Calu3 (cell line): ENCODE measurements at regions not wholly inside any gene's neighbourhood (a gene's known extent, or its start where the extent isn't known, plus 50 kb on each side); places are given as distances from the start of the nearest gene placed in this dataset.

Experiments used
- BruUV-seq: library from RNA; stranded (reverse); fragments of 400-500 nt; replicated peaks from 2 replicates; lab custom pipeline; 2021; lab: Mats Ljungman, UMichigan
- CTCF ChIA-PET: fragments of 300-600 bp; sonication (Branson Sonifier 250); formaldehyde crosslinking; loops from one replicate; lab custom pipeline; 2022; ENCODE audit warnings: antibody characterized with exemption; lab: Charles Lee
- DNase-seq: peaks from one replicate; pipeline ENCODE4 v3.0.0; 2022
- H3K27ac Mint-ChIP-seq: one replicate; pipeline ENCODE4 v1.8.0; 2022; ENCODE audit warnings: mixed read lengths; ENCODE audit not compliant: unreplicated experiment
- H3K27me3 Mint-ChIP-seq: one replicate; pipeline ENCODE4 v1.8.0; 2022; ENCODE audit warnings: mixed read lengths; ENCODE audit not compliant: unreplicated experiment
- H3K36me3 Mint-ChIP-seq: one replicate; pipeline ENCODE4 v1.8.0; 2022; ENCODE audit warnings: mild to moderate bottlenecking, moderate library complexity, mixed read lengths; ENCODE audit not compliant: insufficient read depth, unreplicated experiment
- H3K4me1 Mint-ChIP-seq: one replicate; pipeline ENCODE4 v1.8.0; 2022; ENCODE audit warnings: mild to moderate bottlenecking, low read depth, mixed read lengths; ENCODE audit not compliant: unreplicated experiment
- H3K4me3 Mint-ChIP-seq: one replicate; pipeline ENCODE4 v1.8.0; 2022; ENCODE audit warnings: mild to moderate bottlenecking, low read depth, moderate library complexity, mixed read lengths; ENCODE audit not compliant: unreplicated experiment
- H3K9me3 Mint-ChIP-seq: one replicate; pipeline ENCODE4 v1.8.0; 2022; ENCODE audit warnings: low read depth, mixed read lengths; ENCODE audit not compliant: unreplicated experiment
- intact Hi-C: fragments of 100-400 bp; cut with micrococcal nuclease; formaldehyde crosslinking; loops from one replicate; pipeline ENCODE4 v1.10.0; 2022; ENCODE audit not compliant: unreplicated experiment
- TF ChIP-seq, protein P1 (sequence below): fragments of 200-600 bp; IDR thresholded peaks from one replicate; pipeline ENCODE4 v1.8.0; 2022; ENCODE audit warnings: antibody characterized with exemption; ENCODE audit not compliant: unreplicated experiment

DNA sequence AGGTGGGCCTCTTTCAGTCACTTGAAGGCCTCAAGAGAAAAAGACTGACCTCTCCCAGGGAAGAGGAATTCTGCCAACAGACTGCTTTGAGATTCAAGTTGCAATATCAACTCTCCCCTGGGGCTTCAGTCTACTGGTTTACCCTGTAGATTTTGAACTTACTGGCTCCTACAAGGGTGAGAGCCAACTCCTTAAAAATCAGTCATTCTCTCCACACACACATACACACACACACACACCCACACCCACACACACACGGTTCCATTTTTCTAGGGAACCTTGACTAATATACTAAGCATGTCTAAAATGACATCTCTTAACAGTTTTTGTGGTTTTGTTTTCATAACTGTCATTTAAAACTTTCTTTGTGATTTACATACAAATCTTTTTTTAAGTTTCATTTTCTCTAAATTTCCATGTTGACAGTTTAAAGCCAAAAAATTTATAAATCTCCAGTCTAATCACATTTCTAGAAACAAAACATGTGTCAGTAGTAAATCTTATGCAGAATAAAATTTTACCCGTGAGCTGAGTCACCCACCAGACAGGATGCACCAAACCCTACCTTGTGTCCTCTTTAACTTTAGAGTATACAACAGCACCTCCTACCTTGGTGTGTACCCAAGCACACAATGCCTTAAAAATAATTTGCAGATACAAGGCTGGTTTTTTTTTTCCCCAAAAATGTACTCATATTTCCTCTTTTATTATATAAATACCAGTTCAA, 394.6 kb downstream of the AEBP2 start:
- H3K9me3 Mint-ChIP-seq, result no peaks in the 10 kb centered on the region
- no peaks in the 10 kb centered on the region for H3K27me3 Mint-ChIP-seq
- TF ChIP-seq, protein P1, sequence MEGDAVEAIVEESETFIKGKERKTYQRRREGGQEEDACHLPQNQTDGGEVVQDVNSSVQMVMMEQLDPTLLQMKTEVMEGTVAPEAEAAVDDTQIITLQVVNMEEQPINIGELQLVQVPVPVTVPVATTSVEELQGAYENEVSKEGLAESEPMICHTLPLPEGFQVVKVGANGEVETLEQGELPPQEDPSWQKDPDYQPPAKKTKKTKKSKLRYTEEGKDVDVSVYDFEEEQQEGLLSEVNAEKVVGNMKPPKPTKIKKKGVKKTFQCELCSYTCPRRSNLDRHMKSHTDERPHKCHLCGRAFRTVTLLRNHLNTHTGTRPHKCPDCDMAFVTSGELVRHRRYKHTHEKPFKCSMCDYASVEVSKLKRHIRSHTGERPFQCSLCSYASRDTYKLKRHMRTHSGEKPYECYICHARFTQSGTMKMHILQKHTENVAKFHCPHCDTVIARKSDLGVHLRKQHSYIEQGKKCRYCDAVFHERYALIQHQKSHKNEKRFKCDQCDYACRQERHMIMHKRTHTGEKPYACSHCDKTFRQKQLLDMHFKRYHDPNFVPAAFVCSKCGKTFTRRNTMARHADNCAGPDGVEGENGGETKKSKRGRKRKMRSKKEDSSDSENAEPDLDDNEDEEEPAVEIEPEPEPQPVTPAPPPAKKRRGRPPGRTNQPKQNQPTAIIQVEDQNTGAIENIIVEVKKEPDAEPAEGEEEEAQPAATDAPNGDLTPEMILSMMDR, result no peak
- CTCF ChIA-PET, result interaction anchor here (0.6 kb wide), 1 partner anchor 93 kb away, joined by 4 read pairs; no protein-coding TSS in a partner anchor
- H3K36me3 Mint-ChIP-seq, result no peaks in the 10 kb centered on the region
- BruUV-seq, result no TSS peak
- intact Hi-C loops, result no loop called here
- no peak for DNase-seq
- no peak overlapping the region for H3K27ac Mint-ChIP-seq
- no peaks in the 10 kb centered on the region for H3K4me1 Mint-ChIP-seq
- H3K4me3 Mint-ChIP-seq, result no peak overlapping the region

DNA sequence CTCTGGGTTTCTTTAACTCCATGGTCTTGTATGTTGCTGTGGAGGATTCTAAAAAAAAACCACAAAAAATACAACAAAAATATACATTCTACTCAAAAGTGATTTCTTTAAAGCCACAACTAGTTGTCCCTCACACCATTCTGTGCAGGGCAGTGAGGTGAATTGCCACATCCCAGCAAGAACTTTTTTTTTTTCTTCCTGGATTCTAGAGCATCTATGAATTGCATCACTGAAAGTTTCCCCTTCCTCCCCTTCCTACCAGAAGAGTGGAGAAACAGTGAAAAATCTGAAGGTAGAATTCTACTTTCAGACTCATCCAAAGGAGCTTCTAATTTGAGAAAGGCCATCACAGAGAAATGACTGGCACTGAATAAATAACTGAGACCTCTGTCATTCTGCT, 395.3 kb downstream of the AEBP2 start:
- intact Hi-C loops, result no loop called here
- Mint-ChIP-seq H3K4me1 (no peaks in the 10 kb centered on the region), H3K4me3 (no peak overlapping the region), H3K27ac (no peak overlapping the region), H3K27me3 (no peaks in the 10 kb centered on the region), H3K36me3 (no peaks in the 10 kb centered on the region), H3K9me3 (no peaks in the 10 kb centered on the region)
- BruUV-seq, result no TSS peak
- TF ChIP-seq, protein P1, result no peak
- CTCF ChIA-PET, result no interaction called here
- no peak for DNase-seq

DNA sequence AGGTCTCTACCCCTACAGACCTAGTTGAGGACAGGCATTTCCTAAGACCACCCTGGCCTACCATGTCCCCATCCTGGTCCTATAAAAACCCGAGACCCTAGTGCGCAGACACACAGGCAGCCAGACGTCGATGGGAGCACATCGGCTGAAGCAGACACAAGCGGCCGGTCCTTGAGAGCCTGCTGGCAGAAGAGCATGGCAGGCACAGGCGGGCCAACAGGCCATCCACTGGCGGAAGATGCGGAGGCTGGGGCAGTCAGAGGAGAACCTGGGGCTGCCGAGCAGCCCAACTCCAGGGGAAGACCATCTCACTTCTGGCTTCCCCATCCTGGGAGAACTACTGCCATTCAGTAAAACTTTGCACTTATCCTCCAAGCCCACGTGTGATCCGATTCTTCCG, 396.8 kb downstream of the AEBP2 start:
- Mint-ChIP-seq H3K4me1 (no peaks in the 10 kb centered on the region), H3K9me3 (no peaks in the 10 kb centered on the region), H3K27me3 (no peaks in the 10 kb centered on the region), H3K4me3 (no peak overlapping the region), H3K27ac (no peak overlapping the region), H3K36me3 (no peaks in the 10 kb centered on the region)
- BruUV-seq, result no TSS peak
- no peak for DNase-seq
- CTCF ChIA-PET, result no interaction called here
- TF ChIP-seq, protein P1, result no peak
- intact Hi-C loops, result no loop called here

DNA sequence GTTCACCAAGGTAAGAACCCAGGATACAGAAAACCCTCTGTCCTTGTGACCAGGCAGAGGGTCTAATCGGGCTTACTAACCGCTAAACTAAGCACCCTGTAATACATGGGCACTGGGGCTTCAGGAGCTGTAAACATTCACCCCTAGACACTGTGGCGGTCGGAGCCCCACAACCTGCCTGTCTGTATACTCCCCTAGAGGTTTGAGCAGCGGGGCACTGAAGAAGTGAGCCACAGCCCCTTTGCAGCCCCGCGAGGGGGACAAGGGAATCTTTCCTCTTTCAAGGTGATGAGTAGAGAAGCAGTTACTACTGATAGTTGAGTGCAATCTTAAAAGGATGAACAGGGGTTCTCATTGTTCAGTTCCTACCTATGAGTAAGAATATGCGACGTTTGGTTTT, 397.2 kb downstream of the AEBP2 start:
- Mint-ChIP-seq H3K9me3 (no peaks in the 10 kb centered on the region), H3K27ac (no peak overlapping the region), H3K4me3 (no peak overlapping the region), H3K36me3 (no peaks in the 10 kb centered on the region), H3K4me1 (no peaks in the 10 kb centered on the region), H3K27me3 (no peaks in the 10 kb centered on the region)
- TF ChIP-seq, protein P1, result no peak
- no peak for DNase-seq
- CTCF ChIA-PET, result no interaction called here
- intact Hi-C loops, result no loop called here
- BruUV-seq, result no TSS peak
